K562 (cell line): ENCODE measurements at regions not wholly inside any gene's neighbourhood (a gene's known extent, or its start where the extent isn't known, plus 50 kb on each side); places are given as distances from the start of the nearest gene placed in this dataset.

Experiments used
- ATAC-seq: fragments of 200-7000 bp; cut with Tn5 transposase; 3 replicates; pipeline ENCODE4 v1.9.1; 2020; ENCODE audit warnings: moderate library complexity
- BruUV-seq: library from RNA; stranded (reverse); fragments of 400-500 nt; replicated peaks from 2 replicates; lab custom pipeline; 2021; lab: Mats Ljungman, UMichigan
- CTCF ChIA-PET: fragments of 300-600 bp; formaldehyde crosslinking; extraction: SDS; loops from one replicate; lab custom pipeline; 2021; ENCODE audit warnings: low intra/inter-chr PET ratio; lab: Yijun Ruan, JAX
- POLR2A ChIA-PET: fragments of 300-600, 350-650 bp; sonication (Branson Sonifier 250); formaldehyde crosslinking; extraction: SDS; loops from one replicate; lab custom pipeline; 2021; ENCODE audit warnings: antibody characterized with exemption, inconsistent platforms; lab: Yijun Ruan, JAX
- DNase-seq, 4 experiments: peaks; one replicate each; pipeline versions ENCODE4 v3.0.0 to v3.0.0-alpha.2; 2011 to 2018; ENCODE audit warnings: low spot score in 3 of 4, mixed read lengths in 3 of 4; ENCODE audit errors: extremely low read depth in 1 of 4
- FAIRE-seq: peaks from 2 replicates; lab custom pipeline; 2011; peaks lifted over from hg19 to GRCh38; lab: Jason Lieb, UNC
- H2AFZ ChIP-seq: 2 replicates; pipeline ENCODE4 v1.6.0; 2011; ENCODE audit warnings: low read depth, low read length, control low read depth, inconsistent platforms
- H3K27ac ChIP-seq: fragments of 200-600 bp; 3 replicates; pipeline ENCODE4 v1.8.0; 2011; ENCODE audit warnings: low read depth, mild to moderate bottlenecking, control low read depth, inconsistent platforms, low read length, moderate library complexity, mixed read lengths; ENCODE audit errors: extremely low read depth
- H3K27me3 ChIP-seq, 2 experiments: fragments of 300-600 bp in 1 of 2; 2 replicates in 1 of 2; 3 replicates in 1 of 2; pipeline versions ENCODE4 v1.6.0 to v1.8.0; 2011; ENCODE audit warnings: inconsistent platforms in 2 of 2, low read length in 2 of 2, mild to moderate bottlenecking in 1 of 2, mixed read lengths in 1 of 2, moderate library complexity in 1 of 2; ENCODE audit not compliant: control insufficient read depth in 2 of 2, insufficient read depth in 2 of 2
- H3K36me3 ChIP-seq: fragments of 300-600 bp; 3 replicates; pipeline ENCODE4 v1.8.0; 2011; ENCODE audit warnings: mild to moderate bottlenecking, low read length, inconsistent platforms; ENCODE audit not compliant: control insufficient read depth, insufficient read depth
- H3K4me1 ChIP-seq, 2 experiments: fragments of 200-600 bp in 1 of 2; replicated peaks in 1 of 2; 2 replicates in 1 of 2; 3 replicates in 1 of 2; pipeline versions ENCODE4 v1.5.1 to v1.8.0; 2011; ENCODE audit warnings: inconsistent platforms in 2 of 2, low read length in 2 of 2, mild to moderate bottlenecking in 1 of 2, mixed read lengths in 1 of 2, moderate library complexity in 1 of 2; ENCODE audit not compliant: control insufficient read depth in 2 of 2, insufficient read depth in 2 of 2
- H3K4me2 ChIP-seq: 2 replicates; pipeline ENCODE4 v1.6.1; 2011; ENCODE audit warnings: low read length, control low read depth, inconsistent platforms, mixed read lengths; ENCODE audit not compliant: insufficient read depth
- H3K4me3 ChIP-seq: fragments of 200-600 bp; sonication (generic), shearing (Covaris generic); 2 replicates; pipeline ENCODE4 v1.5.1; 2016; ENCODE audit warnings: control low read depth, inconsistent platforms
- H3K79me2 ChIP-seq: fragments of 200-600 bp; 3 replicates; pipeline ENCODE4 v1.8.0; 2011; ENCODE audit warnings: low read length, inconsistent platforms; ENCODE audit not compliant: control insufficient read depth, insufficient read depth
- H3K9ac ChIP-seq, 2 experiments: 2 replicates each; pipeline versions ENCODE4 v1.6.0 to v1.6.1; 2011; ENCODE audit warnings: low read depth in 2 of 2, low read length in 2 of 2, control low read depth in 1 of 2, inconsistent platforms in 1 of 2, mild to moderate bottlenecking in 1 of 2, mixed read lengths in 1 of 2; ENCODE audit not compliant: insufficient read depth in 1 of 2
- H3K9me1 ChIP-seq: one replicate; pipeline ENCODE4 v1.6.0; 2011; ENCODE audit warnings: inconsistent platforms, mild to moderate bottlenecking, low read length, moderate library complexity; ENCODE audit not compliant: control insufficient read depth, insufficient read depth
- H3K9me3 ChIP-seq: replicated peaks from 2 replicates; pipeline ENCODE4 v1.5.1; 2011; ENCODE audit warnings: low read depth, low read length, inconsistent platforms; ENCODE audit not compliant: control insufficient read depth, insufficient read depth
- H4K20me1 ChIP-seq: replicated peaks from 2 replicates; pipeline ENCODE4 v1.6.1; 2011; ENCODE audit warnings: low read length, inconsistent platforms, mixed read lengths; ENCODE audit not compliant: control insufficient read depth, insufficient read depth
- KHSRP ChIP-seq: fragments of 450-650 bp; IDR thresholded peaks from 2 replicates; pipeline ENCODE4 v1.6.1; 2017
- MAFF ChIP-seq: IDR thresholded peaks from 2 replicates; pipeline ENCODE4 v1.6.1; 2012; ENCODE audit warnings: low read length, improper control_type of control experiment
- NCOA2 ChIP-seq, 2 experiments: fragments of 450-650 bp; IDR thresholded peaks; 2 replicates each; pipeline ENCODE4 v1.6.1; 2018; ENCODE audit warnings: mild to moderate bottlenecking in 2 of 2, moderate library complexity in 1 of 2; ENCODE audit not compliant: partially characterized antibody in 2 of 2
- PRMT5 ChIP-seq: sonication (generic); formaldehyde crosslinking; IDR thresholded peaks from 2 replicates; pipeline ENCODE4 v1.5.0; 2020; ENCODE audit warnings: missing genetic modification reagents
- SRF ChIP-seq, 2 experiments: fragments of 250-450, 450-650 bp in 1 of 2; sonication (Bioruptor Pico) in 1 of 2; sonication (generic) in 1 of 2; formaldehyde crosslinking; IDR thresholded peaks; 2 replicates each; pipeline versions ENCODE4 v1.5.0 to v1.5.1; 2020 to 2022; ENCODE audit warnings: mild to moderate bottlenecking in 1 of 2, missing genetic modification reagents in 1 of 2
- WGBS: fragments of 100-300 bp; shearing (Covaris generic); methylation state at CpG from one replicate; pipeline ENCODE4 v1.1.6; 2016; ENCODE audit warnings: low coverage, mixed read lengths; ENCODE audit not compliant: insufficient coverage; ENCODE audit errors: missing lambda C conversion rate; 5-methylcytosine and 5-hydroxymethylcytosine counted together
- in situ Hi-C: fragments of 300-500 bp; cut with MboI; formaldehyde crosslinking; loops from 4 replicates; pipeline ENCODE4 v1.15.0; 2018; ENCODE audit warnings: inconsistent platforms, mixed read lengths
- intact Hi-C: fragments of 100-400 bp; cut with micrococcal nuclease; formaldehyde crosslinking; loops from 2 replicates; pipeline ENCODE4 v1.14.2; 2022
- TF ChIP-seq, protein P1 (sequence below): sonication (generic); formaldehyde crosslinking; IDR thresholded peaks from 2 replicates; pipeline ENCODE4 v1.9.0; 2022; ENCODE audit warnings: mild to moderate bottlenecking, missing genetic modification reagents

GRCh38 chr14:58752289-58752688 lies 114.5 kb downstream of the DACT1 start:
- Histone ChIP-seq H3K9me1 (no peaks in the 10 kb centered on the region), H3K27ac (no peak overlapping the region), H3K9me3 (no peaks in the 10 kb centered on the region), H2AFZ (0 out of 2 replicates have a peak overlapping the region, but pooled peaks have one; percentile 9), H3K4me3 (no peak overlapping the region), H3K9ac (no peak overlapping the region), H3K4me1 (peaks cover 6 to 14% of the 10 kb centered on the region in 2 experiments; a peak in 4 of 5 replicates), H3K36me3 (no peaks in the 10 kb centered on the region), H3K79me2 (no peaks in the 10 kb centered on the region), H3K27me3 (no peaks in the 10 kb centered on the region), H3K4me2 (no peak overlapping the region), H4K20me1 (no peaks in the 10 kb centered on the region)
- WGBS = 41% methylated on average over 4 of the region's 4 CpGs
- no peak for FAIRE-seq
- TF ChIP-seq KHSRP (no peak), PRMT5 (CRISPR knock-in tag) (no peak), SRF (CRISPR knock-in tag; IDR thresholded peaks at IDR 0.05) (no peak), MAFF (no peak), NCOA2 (IDR thresholded peaks at IDR 0.05; ENCODE audit: partially characterized antibody in 2 of 2) (no peak)
- TF ChIP-seq, protein P1, sequence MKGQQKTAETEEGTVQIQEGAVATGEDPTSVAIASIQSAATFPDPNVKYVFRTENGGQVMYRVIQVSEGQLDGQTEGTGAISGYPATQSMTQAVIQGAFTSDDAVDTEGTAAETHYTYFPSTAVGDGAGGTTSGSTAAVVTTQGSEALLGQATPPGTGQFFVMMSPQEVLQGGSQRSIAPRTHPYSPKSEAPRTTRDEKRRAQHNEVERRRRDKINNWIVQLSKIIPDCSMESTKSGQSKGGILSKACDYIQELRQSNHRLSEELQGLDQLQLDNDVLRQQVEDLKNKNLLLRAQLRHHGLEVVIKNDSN = no peak
- ChIA-PET CTCF (no interaction called here), POLR2A (interaction anchor here (1.4 kb wide), 1 partner anchor 14 kb away, joined by 3 read pairs; no protein-coding TSS in a partner anchor)
- no peak for ATAC-seq
- no peak for DNase-seq
- in situ Hi-C loops (no loop called here), intact Hi-C loops (no loop called here)
- BruUV-seq = no TSS peak
